ENCODE measurements at regions not wholly inside any gene's neighbourhood (a gene's known extent, or its start where the extent isn't known, plus 50 kb on each side); places are given as distances from the start of the nearest gene placed in this dataset.
"Not testable (repeated sequence)": the region's sequence is repeated elsewhere in the genome, so short reads cannot be mapped to it uniquely, and the experiment has no call there.

GRCh38 chr3:139182598-139182997 is 137.9 kb upstream of the PRR23C start:
- H3K27ac ChIP-seq, result no peak overlapping the region
- ATAC-seq (ENCODE audit: low FRiP score in 2 of 2), result no peak
- no peak for DNase-seq
- no peaks in the 10 kb centered on the region for H3K36me3 ChIP-seq
- TF ChIP-seq CTCF (IDR thresholded peaks at IDR 0.05) (no peak), POLR2A (IDR thresholded peaks at IDR 0.05) (no peak), POLR2AphosphoS5 (IDR thresholded peaks at IDR 0.05) (no peak), EP300 (IDR thresholded peaks at IDR 0.05) (no peak)
- H3K4me3 ChIP-seq, result no peak overlapping the region
- WGBS, 2 donors, result 52 to 67% methylated on average over 2 of the region's 2 CpGs
- no peaks in the 10 kb centered on the region for H3K4me1 ChIP-seq
- no peaks in the 10 kb centered on the region for H3K27me3 ChIP-seq
- peaks cover 0 to 5% (median 4%) of the 10 kb centered on the region in 4 donors for H3K9me3 ChIP-seq

- Histone ChIP-seq H3K36me3 (no peaks in the 10 kb centered on the region), H3K4me1 (no peaks in the 10 kb centered on the region), H3K27me3 (no peaks in the 10 kb centered on the region), H3K4me3 (no peak overlapping the region), H3K9me3 (peaks cover 0 to 5% (median 2%) of the 10 kb centered on the region in 4 donors), H3K27ac (no peak overlapping the region)
- 90 to 100% methylated on average over 1 to 3 of the region's 3 CpGs for WGBS, 2 donors
- no peak for ATAC-seq (ENCODE audit: low FRiP score in 2 of 2)
- TF ChIP-seq POLR2A (IDR thresholded peaks at IDR 0.05), result no peak
- TF ChIP-seq CTCF (IDR thresholded peaks at IDR 0.05), result no peak
- TF ChIP-seq EP300 (IDR thresholded peaks at IDR 0.05), result no peak
- TF ChIP-seq POLR2AphosphoS5 (IDR thresholded peaks at IDR 0.05), result no peak
- no peak for DNase-seq
Observed at GRCh38 chr3:139185527-139185926, 140.8 kb upstream of the PRR23C start.

GRCh38 chr3:139187154-139187553 is 142.5 kb upstream of the PRR23C start:
- H3K36me3 ChIP-seq, result no peaks in the 10 kb centered on the region
- H3K4me1 ChIP-seq, result no peaks in the 10 kb centered on the region
- H3K27me3 ChIP-seq, result no peaks in the 10 kb centered on the region
- WGBS, 2 donors, result 28 to 40% methylated on average over 1 of the region's 1 CpG
- DNase-seq (no peak), ATAC-seq (ENCODE audit: low FRiP score in 2 of 2) (no peak)
- H3K9me3 ChIP-seq, result no peaks in the 10 kb centered on the region
- no peak overlapping the region for H3K4me3 ChIP-seq
- H3K27ac ChIP-seq, result no peak overlapping the region
- TF ChIP-seq POLR2AphosphoS5 (IDR thresholded peaks at IDR 0.05) (no peak), EP300 (IDR thresholded peaks at IDR 0.05) (no peak), CTCF (IDR thresholded peaks at IDR 0.05) (no peak), POLR2A (IDR thresholded peaks at IDR 0.05) (no peak)

- WGBS, 2 donors, result 83 to 91% methylated on average over 4 of the region's 4 CpGs
- H3K9me3 ChIP-seq, result no peaks in the 10 kb centered on the region
- H3K27ac ChIP-seq, result no peak overlapping the region
- no peak for ATAC-seq (ENCODE audit: low FRiP score in 2 of 2)
- TF ChIP-seq EP300 (IDR thresholded peaks at IDR 0.05) (no peak), CTCF (IDR thresholded peaks at IDR 0.05) (no peak), POLR2AphosphoS5 (IDR thresholded peaks at IDR 0.05) (no peak), POLR2A (IDR thresholded peaks at IDR 0.05) (no peak)
- H3K36me3 ChIP-seq, result no peaks in the 10 kb centered on the region
- H3K4me1 ChIP-seq, result no peaks in the 10 kb centered on the region
- no peaks in the 10 kb centered on the region for H3K27me3 ChIP-seq
- no peak for DNase-seq
- H3K4me3 ChIP-seq, result no peak overlapping the region
Observed at GRCh38 chr3:139187648-139188047, 143.0 kb upstream of the PRR23C start.

GRCh38 chr3:139189943-139190342 is 145.3 kb upstream of the PRR23C start:
- WGBS, 2 donors, result 92 to 93% methylated on average over 5 of the region's 5 CpGs
- no peak overlapping the region for H3K27ac ChIP-seq
- H3K4me3 ChIP-seq, result no peak overlapping the region
- no peaks in the 10 kb centered on the region for H3K4me1 ChIP-seq
- ATAC-seq (ENCODE audit: low FRiP score in 2 of 2) (no peak), DNase-seq (no peak)
- H3K27me3 ChIP-seq, result no peaks in the 10 kb centered on the region
- no peaks in the 10 kb centered on the region for H3K36me3 ChIP-seq
- H3K9me3 ChIP-seq, result no peaks in the 10 kb centered on the region
- TF ChIP-seq POLR2AphosphoS5 (IDR thresholded peaks at IDR 0.05) (no peak), CTCF (IDR thresholded peaks at IDR 0.05) (no peak), POLR2A (IDR thresholded peaks at IDR 0.05) (no peak), EP300 (IDR thresholded peaks at IDR 0.05) (no peak)

- 79 to 84% methylated on average over 2 to 3 of the region's 5 CpGs for WGBS, 2 donors
- not testable (repeated sequence) for H3K9me3 ChIP-seq; H3K36me3 ChIP-seq; ATAC-seq (ENCODE audit: low FRiP score in 2 of 2); H3K4me1 ChIP-seq; H3K27ac ChIP-seq; H3K4me3 ChIP-seq; H3K27me3 ChIP-seq; DNase-seq
Observed at GRCh38 chr3:139194421-139194820, 149.4 kb upstream of the MRPS22 start.

- not testable (repeated sequence) for DNase-seq; H3K27ac ChIP-seq; H3K27me3 ChIP-seq; H3K4me3 ChIP-seq; H3K36me3 ChIP-seq; H3K4me1 ChIP-seq; ATAC-seq (ENCODE audit: low FRiP score in 2 of 2); H3K9me3 ChIP-seq
- WGBS, 2 donors, result 86 to 91% methylated on average over 9 to 10 of the region's 10 CpGs
Observed at GRCh38 chr3:139196146-139196545, 147.7 kb upstream of the MRPS22 start.

All from upper lobe of left lung (tissue), 6 donors.